Choroid plexus epithelial cell (primary cell): ENCODE measurements at regions not wholly inside any gene's neighbourhood (a gene's known extent, or its start where the extent isn't known, plus 50 kb on each side); places are given as distances from the start of the nearest gene placed in this dataset.

Source experiments
- DNase-seq: peaks from one replicate; pipeline ENCODE4 v3.0.0-alpha.2; 2010; ENCODE audit warnings: low read depth
- H3K4me3 ChIP-seq: 2 replicates; pipeline ENCODE4 v1.5.1; 2011; ENCODE audit warnings: low read depth, mild to moderate bottlenecking, control low read depth, low read length, moderate library complexity
- TF ChIP-seq, protein P1 (sequence below): conservative IDR thresholded peaks from 2 replicates; pipeline ENCODE4 v1.5.1; 2011; ENCODE audit warnings: low read depth, mild to moderate bottlenecking, control low read depth, inconsistent platforms, low read length, moderate library complexity

DNA sequence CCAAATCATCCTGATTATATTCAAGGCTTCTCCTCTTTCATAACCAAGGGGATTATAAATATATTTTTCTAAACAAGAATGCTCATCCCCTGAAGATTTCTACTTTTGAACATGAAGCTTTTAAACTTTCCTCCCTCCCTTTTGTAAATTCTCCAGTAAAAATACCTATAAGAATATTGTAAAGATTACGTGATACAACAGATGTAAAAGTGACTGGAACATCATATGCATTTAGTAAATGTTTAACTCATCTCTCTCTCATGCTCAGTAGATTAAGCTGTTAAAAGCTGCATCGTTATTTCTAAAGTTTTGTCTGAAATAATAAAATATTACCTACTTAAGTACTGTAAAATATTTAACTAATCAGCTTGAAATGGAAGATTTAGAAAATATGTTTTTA, 281.1 kb downstream of the SPRY2 start:
- TF ChIP-seq, protein P1, sequence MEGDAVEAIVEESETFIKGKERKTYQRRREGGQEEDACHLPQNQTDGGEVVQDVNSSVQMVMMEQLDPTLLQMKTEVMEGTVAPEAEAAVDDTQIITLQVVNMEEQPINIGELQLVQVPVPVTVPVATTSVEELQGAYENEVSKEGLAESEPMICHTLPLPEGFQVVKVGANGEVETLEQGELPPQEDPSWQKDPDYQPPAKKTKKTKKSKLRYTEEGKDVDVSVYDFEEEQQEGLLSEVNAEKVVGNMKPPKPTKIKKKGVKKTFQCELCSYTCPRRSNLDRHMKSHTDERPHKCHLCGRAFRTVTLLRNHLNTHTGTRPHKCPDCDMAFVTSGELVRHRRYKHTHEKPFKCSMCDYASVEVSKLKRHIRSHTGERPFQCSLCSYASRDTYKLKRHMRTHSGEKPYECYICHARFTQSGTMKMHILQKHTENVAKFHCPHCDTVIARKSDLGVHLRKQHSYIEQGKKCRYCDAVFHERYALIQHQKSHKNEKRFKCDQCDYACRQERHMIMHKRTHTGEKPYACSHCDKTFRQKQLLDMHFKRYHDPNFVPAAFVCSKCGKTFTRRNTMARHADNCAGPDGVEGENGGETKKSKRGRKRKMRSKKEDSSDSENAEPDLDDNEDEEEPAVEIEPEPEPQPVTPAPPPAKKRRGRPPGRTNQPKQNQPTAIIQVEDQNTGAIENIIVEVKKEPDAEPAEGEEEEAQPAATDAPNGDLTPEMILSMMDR, result no peak
- no peak overlapping the region for H3K4me3 ChIP-seq
- DNase-seq, result no peak

DNA sequence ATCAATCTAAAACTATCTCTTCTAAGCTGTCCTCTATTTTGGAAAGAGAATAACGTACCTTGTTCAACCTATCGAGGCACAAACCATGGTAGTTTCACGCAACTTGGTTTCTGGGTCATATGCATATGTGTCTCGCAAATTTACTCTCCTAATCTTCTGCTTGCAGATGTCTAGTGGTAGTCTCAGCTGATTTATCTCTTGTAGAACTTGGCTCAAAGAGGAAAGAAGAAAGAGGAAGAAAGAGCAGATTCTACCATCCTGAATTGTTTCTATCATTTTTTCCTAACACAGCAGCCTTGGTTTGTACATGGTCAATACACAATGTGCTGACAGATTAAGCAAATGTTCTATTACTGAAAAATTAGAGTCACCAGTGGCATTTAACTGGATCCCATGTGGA, 282.3 kb downstream of the SPRY2 start:
- no peak overlapping the region for H3K4me3 ChIP-seq
- TF ChIP-seq, protein P1, result no peak
- no peak for DNase-seq

DNA sequence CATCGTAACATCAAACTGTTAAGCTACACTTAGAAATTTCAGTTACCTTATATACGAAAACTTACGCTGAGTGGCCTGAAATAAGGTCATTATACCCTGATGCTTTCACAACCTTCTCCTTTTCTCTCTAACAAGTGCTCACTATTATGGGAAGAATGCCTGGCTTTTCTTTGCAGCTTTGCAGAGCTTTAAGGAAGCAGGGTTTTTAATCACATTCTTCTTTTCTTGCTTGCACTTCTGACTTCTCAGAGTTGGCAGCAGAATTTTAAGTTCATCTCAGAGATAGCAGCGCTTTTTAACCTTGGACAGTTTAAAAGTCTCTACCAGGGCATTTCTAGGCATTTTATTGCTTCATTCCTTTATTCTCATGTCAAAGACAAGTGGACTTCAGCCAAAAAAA, 285.1 kb downstream of the SPRY2 start:
- H3K4me3 ChIP-seq, result no peak overlapping the region
- no peak for DNase-seq
- TF ChIP-seq, protein P1, result no peak

DNA sequence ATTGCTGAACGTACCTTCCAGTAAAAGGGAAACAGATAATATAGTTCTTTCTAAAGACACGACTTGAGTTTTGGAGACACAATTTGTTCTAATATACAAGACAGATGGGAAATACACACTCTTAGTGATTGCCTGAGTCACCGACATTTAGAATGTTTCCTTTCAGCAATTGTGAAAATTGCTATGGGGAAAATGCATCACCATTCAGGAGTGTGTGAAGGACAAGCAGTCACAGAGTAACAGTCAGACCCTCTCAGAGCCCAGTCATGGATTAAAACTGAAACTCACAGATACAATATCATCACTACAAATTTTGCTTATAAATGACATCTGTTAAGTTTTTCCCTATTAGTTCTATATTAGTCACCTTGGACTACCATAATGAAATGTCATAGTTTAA, 286.1 kb downstream of the SPRY2 start:
- TF ChIP-seq, protein P1, result no peak
- no peak for DNase-seq
- H3K4me3 ChIP-seq, result no peak overlapping the region

DNA sequence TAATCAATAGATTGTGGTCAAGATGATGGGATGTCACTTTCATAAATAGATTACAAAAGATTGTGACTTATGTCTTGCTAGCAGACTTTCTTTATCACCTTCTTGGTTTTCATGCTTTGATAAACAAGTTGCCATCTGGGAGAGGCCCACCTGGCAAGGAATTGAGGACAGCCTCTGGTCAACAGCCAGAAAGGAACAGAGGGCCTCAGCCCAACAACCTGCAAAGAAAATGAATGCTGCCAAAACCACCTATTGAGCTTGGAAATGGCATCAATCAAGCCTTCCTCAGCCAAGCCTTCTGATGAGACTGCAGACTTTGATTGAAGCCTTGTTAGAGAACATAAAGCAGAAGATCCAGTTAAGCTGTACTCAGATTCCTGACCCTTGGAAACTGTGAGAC, 288.6 kb downstream of the SPRY2 start:
- DNase-seq, result no peak
- TF ChIP-seq, protein P1, result no peak
- H3K4me3 ChIP-seq, result no peak overlapping the region

DNA sequence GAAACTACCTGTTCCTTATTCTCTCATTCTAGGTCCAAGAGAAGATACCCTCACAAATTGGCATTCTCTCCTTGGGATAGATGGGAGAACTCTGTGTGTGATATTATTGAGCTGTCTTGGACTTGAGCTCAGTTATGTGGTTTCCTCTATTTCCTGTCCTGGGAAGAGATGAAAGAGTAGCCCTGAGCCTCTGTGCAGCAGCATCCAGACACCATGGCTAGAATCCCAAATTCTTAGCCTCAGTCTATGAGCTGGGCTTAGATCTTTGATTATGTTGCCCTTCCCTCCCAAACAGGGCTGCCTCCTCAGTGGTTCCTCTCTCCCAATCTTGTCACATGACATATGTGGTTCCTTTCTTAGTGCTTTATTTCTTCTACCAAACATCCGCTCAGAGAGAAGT, 290.7 kb downstream of the SPRY2 start:
- DNase-seq, result peak; percentile 48
- no peak overlapping the region for H3K4me3 ChIP-seq
- TF ChIP-seq, protein P1, result no peak

DNA sequence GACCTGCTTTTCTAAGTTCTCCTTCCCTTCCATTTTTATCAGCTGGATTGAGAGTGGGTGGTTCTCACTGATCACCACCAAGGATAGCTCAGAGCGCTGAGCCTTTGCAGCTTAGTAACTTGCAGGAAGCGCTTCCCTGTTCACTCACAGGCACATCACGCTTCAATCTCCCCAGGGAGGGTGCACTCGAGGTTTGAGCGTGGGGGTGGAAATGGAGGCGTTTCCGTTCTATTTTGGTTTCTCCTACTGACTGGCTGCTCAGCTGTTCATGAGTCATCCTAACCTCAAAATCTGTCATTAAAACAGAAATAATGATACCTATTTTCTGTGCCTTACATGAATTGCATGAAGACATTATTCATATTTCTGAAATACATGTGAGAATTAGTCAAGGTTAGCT, 292.1 kb downstream of the SPRY2 start:
- H3K4me3 ChIP-seq, result no peak overlapping the region
- TF ChIP-seq, protein P1, result no peak
- DNase-seq, result peak; percentile 99
